SKM-1 treated with dmso at 0.1 percent for 144 hours (cell line): ENCODE measurements at regions not wholly inside any gene's neighbourhood (a gene's known extent, or its start where the extent isn't known, plus 50 kb on each side); places are given as distances from the start of the nearest gene placed in this dataset.

Experiments used
- DNase-seq: peaks from one replicate; lab custom pipeline; 2025; ENCODE audit not compliant: unreplicated experiment; lab: John Stamatoyannopoulos, UW

- no peak for DNase-seq
Observed at GRCh38 chr1:81126989-81127581, 673.6 kb upstream of the ADGRL2 start.

- DNase-seq = peak; percentile 52
Observed at GRCh38 chr1:81125672-81126071, 675.1 kb upstream of the ADGRL2 start.

- peak; percentile 82 for DNase-seq
Observed at GRCh38 chr1:81121306-81121705, 679.4 kb upstream of the ADGRL2 start.

DNA sequence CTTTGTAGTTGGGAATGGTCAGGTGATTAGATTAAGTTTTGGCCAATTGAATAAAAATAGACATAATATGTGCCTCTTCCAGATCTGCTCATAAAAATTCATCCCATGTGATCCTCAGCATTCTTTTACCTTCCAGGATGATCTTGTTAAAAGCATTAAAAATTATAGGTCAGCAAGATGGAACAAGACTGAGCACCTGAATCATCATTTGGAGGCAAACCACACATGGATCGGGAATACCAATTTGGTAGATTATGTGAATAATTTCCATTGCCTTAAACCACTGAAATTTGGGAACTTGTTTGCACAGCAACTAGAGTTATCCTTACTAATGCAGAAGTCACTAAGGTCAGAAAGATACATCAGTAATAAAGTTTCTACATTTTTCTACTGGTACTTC is 681.4 kb upstream of the ADGRL2 start:
- no peak for DNase-seq

DNA sequence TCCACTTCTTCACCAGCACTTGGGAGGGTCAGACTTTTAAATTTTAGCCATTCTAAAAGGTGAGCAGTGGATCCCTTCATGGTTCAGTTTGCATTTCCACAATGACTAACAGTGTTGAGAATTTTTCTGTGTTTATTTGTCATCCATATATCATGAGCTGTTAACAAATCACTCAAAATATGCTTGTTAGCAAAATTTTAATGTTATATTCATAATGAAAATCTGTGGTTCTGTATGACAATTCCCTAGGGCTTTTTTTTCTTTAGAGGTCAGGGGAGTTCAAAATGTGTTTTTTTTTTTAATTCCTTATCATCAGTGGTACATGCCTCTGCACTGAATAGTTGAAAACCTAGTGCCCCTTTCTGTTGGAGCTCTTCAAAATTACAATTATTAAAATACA is 682.2 kb upstream of the ADGRL2 start:
- no peak for DNase-seq

DNA sequence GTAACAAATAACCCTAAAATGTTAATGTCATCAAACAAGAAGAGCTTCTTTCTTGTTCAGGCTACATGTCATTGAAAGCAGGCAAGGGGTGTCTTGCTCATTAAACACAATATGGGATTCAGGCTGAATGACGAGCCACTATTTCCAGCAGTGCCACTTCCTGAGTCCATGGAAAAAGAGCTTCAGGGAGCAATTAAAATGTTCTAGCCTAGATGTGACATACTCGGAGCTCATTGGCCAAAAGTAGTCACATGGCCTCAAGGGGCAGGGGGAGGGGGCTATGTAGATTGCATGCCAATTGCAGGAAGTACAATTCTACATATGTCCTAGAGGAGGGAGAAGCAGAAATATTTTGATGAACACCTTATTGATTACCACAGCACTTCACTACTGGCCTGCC is 685.3 kb upstream of the ADGRL2 start:
- no peak for DNase-seq

DNA sequence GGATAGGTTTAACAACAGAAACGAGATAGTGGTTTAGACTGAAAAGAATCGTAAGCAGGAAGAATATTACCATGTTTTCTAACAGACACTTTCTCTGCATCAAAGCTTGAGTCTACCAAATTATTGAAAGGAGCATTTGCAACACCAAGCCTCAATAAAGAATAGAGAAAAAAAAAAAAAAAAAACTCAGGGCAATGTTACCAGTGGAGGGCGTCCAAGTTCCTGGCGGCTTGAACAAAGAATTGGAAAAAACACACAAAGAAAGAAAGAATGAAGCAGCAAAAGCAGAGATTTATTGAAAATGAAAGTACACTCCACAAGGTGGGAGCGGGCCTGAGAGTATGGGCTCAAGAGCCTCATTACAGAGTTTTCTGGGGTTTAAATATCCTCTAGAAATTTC is 686.5 kb upstream of the ADGRL2 start:
- no peak for DNase-seq

- no peak for DNase-seq
Observed at GRCh38 chr1:81113688-81114087, 687.0 kb upstream of the ADGRL2 start.

DNA sequence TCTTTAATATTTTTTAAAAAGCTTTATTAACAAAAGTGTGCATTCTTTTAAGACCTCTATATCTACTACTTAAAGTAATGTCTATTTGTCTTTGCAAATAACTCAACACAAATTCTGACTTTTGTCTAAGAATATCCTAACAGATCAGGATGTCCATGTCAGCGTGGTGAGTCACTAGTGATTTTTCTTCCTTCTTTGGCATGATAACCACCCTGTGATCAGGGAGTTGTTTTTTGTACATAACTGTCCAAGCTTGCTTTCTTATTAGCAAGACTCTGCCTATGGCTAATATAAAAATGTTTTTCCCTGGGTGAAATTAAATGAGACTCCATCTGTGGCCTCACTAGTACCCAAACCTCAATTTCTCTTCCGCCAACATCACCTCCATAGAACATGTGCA is 688.9 kb upstream of the ADGRL2 start:
- DNase-seq = no peak

GRCh38 chr1:81109038-81109437 is 691.7 kb upstream of the ADGRL2 start:
- DNase-seq = no peak

DNA sequence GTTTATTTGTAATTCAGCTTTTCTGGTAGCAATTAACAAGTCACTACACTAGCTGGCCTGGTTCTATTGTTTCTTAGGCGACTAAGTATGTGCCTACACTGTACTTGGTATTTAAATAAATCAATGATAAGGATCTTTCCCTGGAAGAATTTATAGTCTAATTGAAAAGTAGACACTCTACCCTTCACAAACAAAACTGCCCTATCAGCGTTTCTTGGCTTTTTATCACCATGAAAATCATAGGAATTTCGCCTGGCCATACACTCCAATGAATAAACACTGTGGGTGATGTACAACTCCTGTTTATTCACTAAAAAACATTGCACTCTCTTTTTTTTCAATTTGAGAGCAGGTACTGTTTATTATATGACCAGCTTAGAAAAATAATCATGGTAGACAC is 702.9 kb upstream of the ADGRL2 start:
- DNase-seq = no peak

GRCh38 chr1:81073580-81073979 is 727.2 kb upstream of the ADGRL2 start:
- no peak for DNase-seq

DNA sequence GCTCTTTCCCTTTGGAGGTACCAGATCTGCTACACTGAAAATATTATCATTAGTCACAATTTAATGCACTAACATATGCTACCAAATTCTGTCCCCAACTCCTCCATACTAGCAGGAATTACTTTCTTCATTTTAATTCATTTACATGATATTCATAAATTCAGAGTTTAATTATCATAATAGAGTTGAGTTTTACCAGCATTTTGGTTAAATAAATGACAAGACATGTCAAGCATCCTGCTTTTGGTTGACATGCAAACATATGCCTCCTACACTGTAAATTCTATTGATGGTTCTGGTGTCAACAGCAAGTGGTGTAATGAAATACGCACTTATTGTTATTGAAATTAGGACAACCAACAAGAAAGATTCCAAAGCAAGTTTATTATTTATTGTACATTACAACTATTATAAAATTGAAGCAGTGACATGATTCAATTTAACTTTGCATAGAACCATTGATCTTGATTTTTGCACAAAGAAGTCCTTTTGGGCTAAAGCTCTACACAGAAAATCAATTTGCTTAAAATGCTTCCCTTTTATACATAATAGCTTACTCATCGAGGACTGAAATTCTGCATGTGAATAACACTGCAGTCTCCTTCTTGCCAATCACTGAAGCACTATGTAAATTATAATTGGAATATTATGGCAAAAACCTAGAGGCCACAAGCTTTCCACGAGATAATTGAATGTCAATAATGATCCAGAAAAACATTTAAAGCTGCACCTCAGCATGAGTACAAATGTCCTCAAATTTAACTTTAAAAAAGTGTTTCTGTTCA is 728.6 kb upstream of the ADGRL2 start:
- no peak for DNase-seq

GRCh38 chr1:81071072-81071858 is 729.5 kb upstream of the ADGRL2 start:
- no peak for DNase-seq

DNA sequence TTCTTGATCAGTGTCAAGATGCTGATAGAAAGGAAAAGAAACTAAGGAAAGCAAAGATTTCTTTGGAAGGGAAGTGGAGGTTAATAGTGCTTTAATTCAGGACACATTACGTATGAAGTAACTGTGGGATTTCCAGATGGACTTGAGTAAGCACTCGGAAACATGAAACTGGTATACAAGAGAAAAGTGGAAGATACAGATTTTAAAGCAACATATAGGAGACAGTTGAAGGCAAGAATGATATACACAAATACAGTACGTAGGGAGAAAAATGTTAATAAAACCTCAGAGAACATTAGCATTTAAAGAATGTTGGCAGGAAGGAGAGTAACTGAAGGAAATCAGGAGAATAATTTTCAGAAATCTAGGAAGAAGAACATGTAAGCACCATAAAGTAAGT is 730.9 kb upstream of the ADGRL2 start:
- DNase-seq = no peak

- DNase-seq = no peak
Observed at GRCh38 chr1:81068726-81069125, 732.0 kb upstream of the ADGRL2 start.

GRCh38 chr1:81053826-81054225 is 746.9 kb upstream of the ADGRL2 start:
- DNase-seq = no peak

DNA sequence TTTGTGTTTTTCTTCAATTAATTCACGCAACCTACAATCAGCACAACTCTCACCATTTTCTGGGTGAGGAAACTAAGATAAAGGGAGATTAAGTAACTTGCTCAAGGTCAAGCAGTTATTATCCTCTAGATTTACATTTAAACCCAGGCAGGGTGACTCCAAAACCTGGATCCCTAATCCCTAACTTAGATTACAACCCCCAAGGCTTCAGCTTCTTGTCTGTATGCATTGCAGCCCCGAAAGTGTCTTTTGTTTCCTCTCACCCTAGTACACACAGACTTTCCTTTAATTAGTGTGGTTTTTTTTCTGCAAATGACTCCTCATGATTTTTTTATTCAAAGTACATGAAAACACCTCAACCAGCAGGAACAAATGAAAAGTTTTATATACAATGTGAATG is 748.6 kb upstream of the ADGRL2 start:
- DNase-seq = no peak

GRCh38 chr1:81050390-81050789 is 750.3 kb upstream of the ADGRL2 start:
- no peak for DNase-seq

GRCh38 chr1:81044708-81045107 is 756.0 kb upstream of the ADGRL2 start:
- DNase-seq = no peak

DNA sequence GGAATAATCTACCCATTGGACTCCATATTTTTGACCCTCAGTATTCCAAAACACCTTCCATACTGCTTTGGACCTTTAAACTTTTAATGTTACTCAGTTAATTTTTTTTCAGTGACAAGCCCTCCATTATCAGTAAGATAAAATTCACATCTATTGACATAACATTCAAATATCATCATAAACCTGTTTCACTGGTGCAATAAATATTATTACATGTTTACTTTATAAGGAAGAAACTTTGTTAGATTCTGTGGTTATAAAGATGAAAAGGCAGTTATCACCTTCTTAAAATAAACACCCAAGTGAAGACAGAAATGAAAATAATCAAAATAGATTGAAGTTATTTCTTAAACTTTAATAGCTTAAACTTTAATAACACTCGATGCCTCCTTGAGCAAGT is 758.5 kb upstream of the ADGRL2 start:
- no peak for DNase-seq

- DNase-seq = no peak
Observed at GRCh38 chr1:81034291-81034690, 766.4 kb upstream of the ADGRL2 start.
